ENCODE measurements at regions not wholly inside any gene's neighbourhood (a gene's known extent, or its start where the extent isn't known, plus 50 kb on each side); places are given as distances from the start of the nearest gene placed in this dataset.

GRCh38 chr20:47883186-47883585 is 97.9 kb upstream of the SULF2 start:
- ChIA-PET CTCF (no interaction called here), POLR2A (no interaction called here)
- intact Hi-C loops (cut with micrococcal nuclease) = no loop called here
- Mint-ChIP-seq H3K27me3 (no peaks in the 10 kb centered on the region), H3K27ac (no peak overlapping the region), H3K4me3 (no peak overlapping the region), H3K9me3 (no peaks in the 10 kb centered on the region), H3K4me1 (ENCODE audit: low read depth) (no peaks in the 10 kb centered on the region), H3K36me3 (no peaks in the 10 kb centered on the region)
- no peak for DNase-seq

GRCh38 chr20:47879771-47880170 is 94.5 kb upstream of the SULF2 start:
- no peaks in the 10 kb centered on the region for H3K9me3 Mint-ChIP-seq
- ChIA-PET POLR2A (no interaction called here), CTCF (no interaction called here)
- intact Hi-C loops (cut with micrococcal nuclease) = no loop called here
- no peaks in the 10 kb centered on the region for H3K4me1 Mint-ChIP-seq (ENCODE audit: low read depth)
- H3K27ac Mint-ChIP-seq = no peak overlapping the region
- no peak overlapping the region for H3K4me3 Mint-ChIP-seq
- no peaks in the 10 kb centered on the region for H3K36me3 Mint-ChIP-seq
- no peak for DNase-seq
- no peaks in the 10 kb centered on the region for H3K27me3 Mint-ChIP-seq

- Mint-ChIP-seq H3K4me3 (no peak overlapping the region), H3K4me1 (ENCODE audit: low read depth) (no peaks in the 10 kb centered on the region), H3K9me3 (no peaks in the 10 kb centered on the region), H3K36me3 (no peaks in the 10 kb centered on the region), H3K27me3 (no peaks in the 10 kb centered on the region), H3K27ac (no peak overlapping the region)
- intact Hi-C loops (cut with micrococcal nuclease) = no loop called here
- DNase-seq = no peak
- ChIA-PET POLR2A (no interaction called here), CTCF (no interaction called here)
These were observed 93.3 kb upstream of the SULF2 start for GRCh38 chr20:47878601-47879027.

GRCh38 chr20:47876311-47877088 is 91.2 kb upstream of the SULF2 start:
- H3K27ac Mint-ChIP-seq = no peak overlapping the region
- H3K4me1 Mint-ChIP-seq (ENCODE audit: low read depth) = no peaks in the 10 kb centered on the region
- H3K9me3 Mint-ChIP-seq = no peaks in the 10 kb centered on the region
- H3K36me3 Mint-ChIP-seq = no peaks in the 10 kb centered on the region
- intact Hi-C loops (cut with micrococcal nuclease) = no loop called here
- H3K4me3 Mint-ChIP-seq = no peak overlapping the region
- ChIA-PET POLR2A (no interaction called here), CTCF (no interaction called here)
- H3K27me3 Mint-ChIP-seq = no peaks in the 10 kb centered on the region
- DNase-seq = no peak

GRCh38 chr20:47875297-47876025 is 90.2 kb upstream of the SULF2 start:
- Mint-ChIP-seq H3K4me3 (no peak overlapping the region), H3K4me1 (ENCODE audit: low read depth) (no peaks in the 10 kb centered on the region), H3K27me3 (peaks cover 2% of the 10 kb centered on the region), H3K27ac (no peak overlapping the region), H3K9me3 (no peaks in the 10 kb centered on the region), H3K36me3 (no peaks in the 10 kb centered on the region)
- no peak for DNase-seq
- ChIA-PET POLR2A (no interaction called here), CTCF (no interaction called here)
- intact Hi-C loops (cut with micrococcal nuclease) = no loop called here

- peaks cover 6% of the 10 kb centered on the region for H3K27me3 Mint-ChIP-seq
- H3K27ac Mint-ChIP-seq = no peak overlapping the region
- H3K4me1 Mint-ChIP-seq (ENCODE audit: low read depth) = no peaks in the 10 kb centered on the region
- H3K4me3 Mint-ChIP-seq = no peak overlapping the region
- no peaks in the 10 kb centered on the region for H3K36me3 Mint-ChIP-seq
- ChIA-PET POLR2A (no interaction called here), CTCF (no interaction called here)
- DNase-seq = no peak
- no peaks in the 10 kb centered on the region for H3K9me3 Mint-ChIP-seq
- intact Hi-C loops (cut with micrococcal nuclease) = no loop called here
These were observed 87.1 kb upstream of the SULF2 start for GRCh38 chr20:47872341-47872740.

- no peak for DNase-seq
- CTCF ChIA-PET = no interaction called here
- no peaks in the 10 kb centered on the region for H3K9me3 Mint-ChIP-seq
- H3K27me3 Mint-ChIP-seq = peaks cover 12% of the 10 kb centered on the region
- H3K27ac Mint-ChIP-seq = no peak overlapping the region
- H3K36me3 Mint-ChIP-seq = no peaks in the 10 kb centered on the region
- no peaks in the 10 kb centered on the region for H3K4me1 Mint-ChIP-seq (ENCODE audit: low read depth)
- POLR2A ChIA-PET = no interaction called here
- no peak overlapping the region for H3K4me3 Mint-ChIP-seq
- intact Hi-C loops (cut with micrococcal nuclease) = no loop called here
These were observed 85.2 kb upstream of the SULF2 start for GRCh38 chr20:47870475-47870874.

- ChIA-PET CTCF (no interaction called here), POLR2A (no interaction called here)
- Mint-ChIP-seq H3K9me3 (no peaks in the 10 kb centered on the region), H3K36me3 (no peaks in the 10 kb centered on the region), H3K27ac (no peak overlapping the region), H3K27me3 (peaks cover 13% of the 10 kb centered on the region), H3K4me3 (no peak overlapping the region), H3K4me1 (ENCODE audit: low read depth) (no peaks in the 10 kb centered on the region)
- DNase-seq = no peak
- intact Hi-C loops (cut with micrococcal nuclease) = no loop called here
These were observed 83.5 kb upstream of the SULF2 start for GRCh38 chr20:47868744-47869143.

- ChIA-PET CTCF (no interaction called here), POLR2A (no interaction called here)
- H3K27ac Mint-ChIP-seq = no peak overlapping the region
- intact Hi-C loops (cut with micrococcal nuclease) = no loop called here
- H3K4me1 Mint-ChIP-seq (ENCODE audit: low read depth) = no peaks in the 10 kb centered on the region
- H3K27me3 Mint-ChIP-seq = peaks cover 13% of the 10 kb centered on the region
- H3K9me3 Mint-ChIP-seq = no peaks in the 10 kb centered on the region
- H3K4me3 Mint-ChIP-seq = no peak overlapping the region
- DNase-seq = no peak
- H3K36me3 Mint-ChIP-seq = no peaks in the 10 kb centered on the region
These were observed 83.0 kb upstream of the SULF2 start for GRCh38 chr20:47868236-47868635.

- H3K9me3 Mint-ChIP-seq = no peaks in the 10 kb centered on the region
- POLR2A ChIA-PET = no interaction called here
- H3K4me1 Mint-ChIP-seq (ENCODE audit: low read depth) = no peaks in the 10 kb centered on the region
- DNase-seq = no peak
- intact Hi-C loops (cut with micrococcal nuclease) = no loop called here
- CTCF ChIA-PET = no interaction called here
- no peaks in the 10 kb centered on the region for H3K36me3 Mint-ChIP-seq
- H3K4me3 Mint-ChIP-seq = no peak overlapping the region
- H3K27ac Mint-ChIP-seq = no peak overlapping the region
- peaks cover 13% of the 10 kb centered on the region for H3K27me3 Mint-ChIP-seq
These were observed 82.5 kb upstream of the SULF2 start for GRCh38 chr20:47867831-47868230.

- intact Hi-C loops (cut with micrococcal nuclease) = no loop called here
- DNase-seq = no peak
- H3K27ac Mint-ChIP-seq = no peak overlapping the region
- H3K9me3 Mint-ChIP-seq = no peaks in the 10 kb centered on the region
- H3K4me3 Mint-ChIP-seq = no peak overlapping the region
- ChIA-PET POLR2A (no interaction called here), CTCF (no interaction called here)
- H3K27me3 Mint-ChIP-seq = peaks cover 13% of the 10 kb centered on the region
- no peaks in the 10 kb centered on the region for H3K36me3 Mint-ChIP-seq
- H3K4me1 Mint-ChIP-seq (ENCODE audit: low read depth) = no peaks in the 10 kb centered on the region
These were observed 81.2 kb upstream of the SULF2 start for GRCh38 chr20:47866480-47866879.

- POLR2A ChIA-PET = no interaction called here
- H3K27ac Mint-ChIP-seq = no peak overlapping the region
- H3K27me3 Mint-ChIP-seq = peaks cover 13% of the 10 kb centered on the region
- DNase-seq = no peak
- H3K4me3 Mint-ChIP-seq = no peak overlapping the region
- no peaks in the 10 kb centered on the region for H3K36me3 Mint-ChIP-seq
- intact Hi-C loops (cut with micrococcal nuclease) = no loop called here
- H3K9me3 Mint-ChIP-seq = no peaks in the 10 kb centered on the region
- CTCF ChIA-PET = no interaction called here
- no peaks in the 10 kb centered on the region for H3K4me1 Mint-ChIP-seq (ENCODE audit: low read depth)
These were observed 80.6 kb upstream of the SULF2 start for GRCh38 chr20:47865912-47866311.

- intact Hi-C loops (cut with micrococcal nuclease) = no loop called here
- CTCF ChIA-PET = no interaction called here
- Mint-ChIP-seq H3K9me3 (no peaks in the 10 kb centered on the region), H3K36me3 (no peaks in the 10 kb centered on the region), H3K4me3 (no peak overlapping the region), H3K4me1 (ENCODE audit: low read depth) (no peaks in the 10 kb centered on the region), H3K27me3 (peaks cover 11% of the 10 kb centered on the region), H3K27ac (no peak overlapping the region)
- no peak for DNase-seq
- POLR2A ChIA-PET = no interaction called here
These were observed 80.2 kb upstream of the SULF2 start for GRCh38 chr20:47865451-47865850.

All from activated CD4-positive, alpha-beta memory T cell treated with anti-CD3 and anti-CD28 coated beads for 36 hours (primary cell).